ENCODE measurements at regions not wholly inside any gene's neighbourhood (a gene's known extent, or its start where the extent isn't known, plus 50 kb on each side); places are given as distances from the start of the nearest gene placed in this dataset.
"Not testable (repeated sequence)": the region's sequence is repeated elsewhere in the genome, so short reads cannot be mapped to it uniquely, and the experiment has no call there.

GRCh38 chr6:130494729-130495128 is 128.9 kb downstream of the TMEM200A start:
- no peak for DNase-seq (ENCODE audit: low spot score)

- no peak for DNase-seq (ENCODE audit: low spot score)
Observed at GRCh38 chr6:130500693-130501092, 134.9 kb downstream of the TMEM200A start.

- DNase-seq (ENCODE audit: low spot score): no peak
Observed at GRCh38 chr6:130503146-130503545, 137.3 kb downstream of the TMEM200A start.

GRCh38 chr6:130505808-130506598 is 140.2 kb downstream of the TMEM200A start:
- DNase-seq (ENCODE audit: low spot score): no peak

GRCh38 chr6:130507005-130507665 is 141.3 kb downstream of the TMEM200A start:
- not testable (repeated sequence) for DNase-seq (ENCODE audit: low spot score)

- no peak for DNase-seq (ENCODE audit: low spot score)
Observed at GRCh38 chr6:130507666-130508028, 141.8 kb downstream of the TMEM200A start.

GRCh38 chr6:130513770-130514169 is 148.0 kb downstream of the TMEM200A start:
- no peak for DNase-seq (ENCODE audit: low spot score)

GRCh38 chr6:130514712-130515111 is 148.9 kb downstream of the TMEM200A start:
- no peak for DNase-seq (ENCODE audit: low spot score)

GRCh38 chr6:130515306-130515705 is 149.5 kb downstream of the TMEM200A start:
- no peak for DNase-seq (ENCODE audit: low spot score)

GRCh38 chr6:130516604-130517003 is 150.8 kb downstream of the TMEM200A start:
- no peak for DNase-seq (ENCODE audit: low spot score)

GRCh38 chr6:130517444-130517931 is 151.7 kb downstream of the TMEM200A start:
- DNase-seq (ENCODE audit: low spot score): peak; percentile 20

- no peak for DNase-seq (ENCODE audit: low spot score)
Observed at GRCh38 chr6:130518588-130518987, 152.8 kb downstream of the TMEM200A start.

- DNase-seq (ENCODE audit: low spot score): no peak
Observed at GRCh38 chr6:130520221-130520620, 154.4 kb downstream of the TMEM200A start.

GRCh38 chr6:130520801-130521200 is 155.0 kb downstream of the TMEM200A start:
- DNase-seq (ENCODE audit: low spot score): no peak

- DNase-seq (ENCODE audit: low spot score): no peak
Observed at GRCh38 chr6:130524552-130524951, 158.7 kb downstream of the TMEM200A start.

GRCh38 chr6:130525408-130525807 is 159.6 kb downstream of the TMEM200A start:
- DNase-seq (ENCODE audit: low spot score): no peak

- DNase-seq (ENCODE audit: low spot score): no peak
Observed at GRCh38 chr6:130526466-130526865, 160.6 kb downstream of the TMEM200A start.

- DNase-seq (ENCODE audit: low spot score): no peak
Observed at GRCh38 chr6:130527173-130527572, 161.4 kb downstream of the TMEM200A start.

GRCh38 chr6:130529569-130530149 is 163.8 kb downstream of the TMEM200A start:
- no peak for DNase-seq (ENCODE audit: low spot score)

- DNase-seq (ENCODE audit: low spot score): no peak
Observed at GRCh38 chr6:130534627-130535026, 168.8 kb downstream of the TMEM200A start.

GRCh38 chr6:130535242-130535641 is 169.4 kb downstream of the TMEM200A start:
- no peak for DNase-seq (ENCODE audit: low spot score)

GRCh38 chr6:130537447-130537846 is 171.6 kb downstream of the TMEM200A start:
- DNase-seq (ENCODE audit: low spot score): no peak

- DNase-seq (ENCODE audit: low spot score): no peak
Observed at GRCh38 chr6:130547723-130548122, 181.9 kb downstream of the TMEM200A start.

Measured in LoVo (cell line).